ENCODE measurements at regions not wholly inside any gene's neighbourhood (a gene's known extent, or its start where the extent isn't known, plus 50 kb on each side); places are given as distances from the start of the nearest gene placed in this dataset.

GRCh38 chrX:16394290-16394689, 227.0 kb downstream of the MAGEB17 start:
- TF ChIP-seq CTCF (IDR thresholded peaks at IDR 0.05): no peak
- intact Hi-C loops (cut with DNase I): no loop called here

GRCh38 chrX:16403808-16404207, 236.5 kb downstream of the MAGEB17 start:
- Histone ChIP-seq H3K27me3 (no peaks in the 10 kb centered on the region), H3K27ac (no peak overlapping the region), H3K4me3 (no peak overlapping the region), H3K36me3 (no peaks in the 10 kb centered on the region), H3K9me3 (no peaks in the 10 kb centered on the region), H3K4me1 (no peaks in the 10 kb centered on the region)
- no peak for TF ChIP-seq CTCF (IDR thresholded peaks at IDR 0.05)
- ATAC-seq (no peak), DNase-seq (no peak)
- intact Hi-C loops (cut with DNase I): no loop called here

More at GRCh38 chrX:16394290-16394689, 227.0 kb downstream of the MAGEB17 start:
- no peaks in the 10 kb centered on the region for H3K27me3 ChIP-seq
- no peak for DNase-seq
- no peaks in the 10 kb centered on the region for H3K36me3 ChIP-seq
- no peak overlapping the region for H3K4me3 ChIP-seq
- no peaks in the 10 kb centered on the region for H3K9me3 ChIP-seq
- no peak overlapping the region for H3K27ac ChIP-seq
- no peak for ATAC-seq
- no peaks in the 10 kb centered on the region for H3K4me1 ChIP-seq

- TF ChIP-seq CTCF (IDR thresholded peaks at IDR 0.05): no peak
- intact Hi-C loops (cut with DNase I): no loop called here
- Histone ChIP-seq H3K9me3 (no peaks in the 10 kb centered on the region), H3K4me3 (no peak overlapping the region), H3K4me1 (no peaks in the 10 kb centered on the region), H3K27me3 (no peaks in the 10 kb centered on the region), H3K27ac (no peak overlapping the region), H3K36me3 (no peaks in the 10 kb centered on the region)
- DNase-seq: no peak
- ATAC-seq: no peak
Observed at GRCh38 chrX:16416588-16416987, 233.4 kb upstream of the S100G start.

GRCh38 chrX:16418650-16419049, 231.3 kb upstream of the S100G start:
- Histone ChIP-seq H3K36me3 (no peaks in the 10 kb centered on the region), H3K9me3 (no peaks in the 10 kb centered on the region), H3K4me1 (no peaks in the 10 kb centered on the region), H3K27ac (no peak overlapping the region), H3K27me3 (no peaks in the 10 kb centered on the region), H3K4me3 (no peak overlapping the region)
- intact Hi-C loops (cut with DNase I): no loop called here
- ATAC-seq (no peak), DNase-seq (no peak)
- TF ChIP-seq CTCF (IDR thresholded peaks at IDR 0.05): no peak

GRCh38 chrX:16427668-16428067, 222.3 kb upstream of the S100G start:
- H3K27ac ChIP-seq: no peak overlapping the region
- H3K27me3 ChIP-seq: no peaks in the 10 kb centered on the region
- H3K4me3 ChIP-seq: no peak overlapping the region
- intact Hi-C loops (cut with DNase I): no loop called here
- no peaks in the 10 kb centered on the region for H3K36me3 ChIP-seq
- DNase-seq (no peak), ATAC-seq (no peak)
- H3K9me3 ChIP-seq: no peaks in the 10 kb centered on the region
- TF ChIP-seq CTCF (IDR thresholded peaks at IDR 0.05): no peak
- H3K4me1 ChIP-seq: no peaks in the 10 kb centered on the region

- H3K27me3 ChIP-seq: no peaks in the 10 kb centered on the region
Observed at GRCh38 chrX:16429406-16429805, 220.6 kb upstream of the S100G start.

More at GRCh38 chrX:16429406-16429805, 220.6 kb upstream of the S100G start:
- ATAC-seq: no peak
- Histone ChIP-seq H3K36me3 (no peaks in the 10 kb centered on the region), H3K4me3 (no peak overlapping the region), H3K9me3 (no peaks in the 10 kb centered on the region), H3K4me1 (no peaks in the 10 kb centered on the region), H3K27ac (no peak overlapping the region)
- TF ChIP-seq CTCF (IDR thresholded peaks at IDR 0.05): no peak
- intact Hi-C loops (cut with DNase I): no loop called here
- DNase-seq: no peak

All from upper lobe of right lung (tissue), 1 donor.